ENCODE measurements at regions not wholly inside any gene's neighbourhood (a gene's known extent, or its start where the extent isn't known, plus 50 kb on each side); places are given as distances from the start of the nearest gene placed in this dataset.

DNA sequence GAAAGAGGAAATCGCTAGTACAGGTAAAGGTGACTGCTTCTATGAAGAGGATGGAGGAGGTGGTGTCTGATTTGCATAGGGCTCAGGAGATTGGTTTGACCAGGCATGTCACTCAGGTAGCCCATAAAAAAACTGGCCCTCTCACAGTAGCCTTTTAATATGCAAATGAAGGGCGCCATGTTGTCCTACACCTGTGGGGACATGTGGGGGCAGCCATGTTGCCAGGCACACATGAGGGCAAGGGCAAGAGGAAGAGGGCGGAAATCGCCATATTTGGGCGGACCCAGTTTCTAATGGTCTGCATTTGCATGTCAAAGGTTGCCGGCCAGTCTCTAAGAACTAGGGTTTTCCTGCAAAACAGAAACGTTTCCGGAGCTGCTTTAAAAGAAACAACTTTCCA, 1330.6 kb downstream of the DSC3 start:
- Histone ChIP-seq H3K27ac (ENCODE audit: insufficient read depth, low read length) (no peak overlapping the region), H3K27me3 (ENCODE audit: control insufficient read depth, insufficient read depth, low read length) (no peaks in the 10 kb centered on the region), H3K4me1 (ENCODE audit: control insufficient read depth, extremely low read depth, insufficient read depth, low read length) (no peaks in the 10 kb centered on the region), H3K9ac (ENCODE audit: insufficient read depth, low read length) (no peak overlapping the region), H3K79me2 (ENCODE audit: control insufficient read depth, insufficient read depth, low read length) (no peaks in the 10 kb centered on the region), H3K36me3 (ENCODE audit: control insufficient read depth, insufficient read depth, low read length) (no peaks in the 10 kb centered on the region), H3K4me3 (replicated peaks in 1 of 4; ENCODE audit: control extremely low read depth in 1 of 4, insufficient read depth in 1 of 4, low read depth in 3 of 4, low read length in 4 of 4) (no peak overlapping the region), H3K9me3 (ENCODE audit: control insufficient read depth, insufficient read depth, low read depth, low read length) (no peaks in the 10 kb centered on the region), H4K20me1 (ENCODE audit: control insufficient read depth, extremely low read depth, insufficient read depth, low read length) (no peaks in the 10 kb centered on the region), H3K4me2 (ENCODE audit: extremely low read depth, insufficient read depth, low read length) (no peak overlapping the region), H2AFZ (ENCODE audit: low read length) (no peak overlapping the region)
- TF ChIP-seq, protein P1, sequence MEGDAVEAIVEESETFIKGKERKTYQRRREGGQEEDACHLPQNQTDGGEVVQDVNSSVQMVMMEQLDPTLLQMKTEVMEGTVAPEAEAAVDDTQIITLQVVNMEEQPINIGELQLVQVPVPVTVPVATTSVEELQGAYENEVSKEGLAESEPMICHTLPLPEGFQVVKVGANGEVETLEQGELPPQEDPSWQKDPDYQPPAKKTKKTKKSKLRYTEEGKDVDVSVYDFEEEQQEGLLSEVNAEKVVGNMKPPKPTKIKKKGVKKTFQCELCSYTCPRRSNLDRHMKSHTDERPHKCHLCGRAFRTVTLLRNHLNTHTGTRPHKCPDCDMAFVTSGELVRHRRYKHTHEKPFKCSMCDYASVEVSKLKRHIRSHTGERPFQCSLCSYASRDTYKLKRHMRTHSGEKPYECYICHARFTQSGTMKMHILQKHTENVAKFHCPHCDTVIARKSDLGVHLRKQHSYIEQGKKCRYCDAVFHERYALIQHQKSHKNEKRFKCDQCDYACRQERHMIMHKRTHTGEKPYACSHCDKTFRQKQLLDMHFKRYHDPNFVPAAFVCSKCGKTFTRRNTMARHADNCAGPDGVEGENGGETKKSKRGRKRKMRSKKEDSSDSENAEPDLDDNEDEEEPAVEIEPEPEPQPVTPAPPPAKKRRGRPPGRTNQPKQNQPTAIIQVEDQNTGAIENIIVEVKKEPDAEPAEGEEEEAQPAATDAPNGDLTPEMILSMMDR (conservative IDR thresholded peaks at IDR 0.05 in 1 of 2, IDR thresholded peaks at IDR 0.05 in 1 of 2; ENCODE audit: low read depth in 1 of 2, low read length in 2 of 2), result no peak
- TF ChIP-seq EZH2 (IDR thresholded peaks at IDR 0.05; ENCODE audit: low read length, missing control alignments), result no peak
- DNase-seq (ENCODE audit: low read depth in 2 of 2), result no peak

DNA sequence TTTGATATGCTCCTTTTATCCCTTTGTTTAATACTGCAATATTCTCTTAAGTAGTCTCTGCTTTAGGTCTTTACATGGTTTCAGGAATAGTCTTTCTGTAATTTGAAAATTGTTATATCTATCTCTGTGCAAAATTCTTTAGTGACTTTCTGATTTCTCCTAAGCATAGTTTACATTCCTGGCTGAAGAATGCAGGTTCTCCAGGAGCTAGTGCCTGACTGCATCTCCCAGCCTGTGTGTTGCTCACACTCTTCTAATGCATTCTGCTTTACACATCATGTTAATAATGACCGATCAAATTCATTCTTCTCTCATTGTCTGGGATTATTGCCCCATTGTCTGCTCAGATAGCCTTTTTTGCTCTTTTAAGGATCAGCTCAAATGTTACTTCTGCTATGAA, 1349.2 kb downstream of the DSC3 start:
- H2AFZ ChIP-seq (ENCODE audit: low read length), result no peak overlapping the region
- H3K4me2 ChIP-seq (ENCODE audit: extremely low read depth, insufficient read depth, low read length), result no peak overlapping the region
- no peaks in the 10 kb centered on the region for H3K79me2 ChIP-seq (ENCODE audit: control insufficient read depth, insufficient read depth, low read length)
- no peak overlapping the region for H3K9ac ChIP-seq (ENCODE audit: insufficient read depth, low read length)
- peak in 1 of 2 donors; percentile 30 for DNase-seq (ENCODE audit: low read depth in 2 of 2)
- H4K20me1 ChIP-seq (ENCODE audit: control insufficient read depth, extremely low read depth, insufficient read depth, low read length), result no peaks in the 10 kb centered on the region
- no peak overlapping the region for H3K4me3 ChIP-seq (replicated peaks in 1 of 4; ENCODE audit: control extremely low read depth in 1 of 4, insufficient read depth in 1 of 4, low read depth in 3 of 4, low read length in 4 of 4)
- no peaks in the 10 kb centered on the region for H3K27me3 ChIP-seq (ENCODE audit: control insufficient read depth, insufficient read depth, low read length)
- no peak for TF ChIP-seq EZH2 (IDR thresholded peaks at IDR 0.05; ENCODE audit: low read length, missing control alignments)
- TF ChIP-seq, protein P1 (conservative IDR thresholded peaks at IDR 0.05 in 1 of 2, IDR thresholded peaks at IDR 0.05 in 1 of 2; ENCODE audit: low read depth in 1 of 2, low read length in 2 of 2), result no peak
- H3K9me3 ChIP-seq (ENCODE audit: control insufficient read depth, insufficient read depth, low read depth, low read length), result no peaks in the 10 kb centered on the region
- no peak overlapping the region for H3K27ac ChIP-seq (ENCODE audit: insufficient read depth, low read length)
- H3K4me1 ChIP-seq (ENCODE audit: control insufficient read depth, extremely low read depth, insufficient read depth, low read length), result no peaks in the 10 kb centered on the region
- no peaks in the 10 kb centered on the region for H3K36me3 ChIP-seq (ENCODE audit: control insufficient read depth, insufficient read depth, low read length)

DNA sequence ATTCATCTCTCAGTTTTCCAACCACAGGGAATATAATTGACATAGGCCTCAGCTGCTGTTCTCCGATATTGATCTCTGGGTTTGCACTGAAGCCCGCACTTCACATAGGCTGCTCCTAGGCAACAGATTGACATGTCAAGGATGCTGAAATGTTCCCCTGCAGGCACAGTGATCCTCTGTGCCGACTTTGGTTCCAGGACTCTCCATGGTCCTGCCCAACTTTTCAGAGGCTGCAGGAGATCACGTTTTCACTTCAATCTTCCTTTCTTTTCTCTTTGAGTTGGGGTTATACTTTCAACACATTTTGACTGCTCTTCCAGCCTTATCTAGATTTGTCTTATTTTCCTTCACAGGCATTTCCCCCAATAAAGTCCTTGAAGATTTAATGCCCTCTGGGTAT, 1361.0 kb downstream of the DSC3 start:
- DNase-seq (ENCODE audit: low read depth in 2 of 2), result no peak

More for the DNA sequence above, 1361.0 kb downstream of the DSC3 start:
- H4K20me1 ChIP-seq (ENCODE audit: control insufficient read depth, extremely low read depth, insufficient read depth, low read length), result no peaks in the 10 kb centered on the region
- H3K4me3 ChIP-seq (replicated peaks in 1 of 4; ENCODE audit: control extremely low read depth in 1 of 4, insufficient read depth in 1 of 4, low read depth in 3 of 4, low read length in 4 of 4), result no peak overlapping the region
- H3K79me2 ChIP-seq (ENCODE audit: control insufficient read depth, insufficient read depth, low read length), result no peaks in the 10 kb centered on the region
- H3K4me2 ChIP-seq (ENCODE audit: extremely low read depth, insufficient read depth, low read length), result no peak overlapping the region
- no peaks in the 10 kb centered on the region for H3K36me3 ChIP-seq (ENCODE audit: control insufficient read depth, insufficient read depth, low read length)
- no peak overlapping the region for H3K27ac ChIP-seq (ENCODE audit: insufficient read depth, low read length)
- no peak overlapping the region for H3K9ac ChIP-seq (ENCODE audit: insufficient read depth, low read length)
- TF ChIP-seq, protein P1 (conservative IDR thresholded peaks at IDR 0.05 in 1 of 2, IDR thresholded peaks at IDR 0.05 in 1 of 2; ENCODE audit: low read depth in 1 of 2, low read length in 2 of 2), result no peak
- TF ChIP-seq EZH2 (IDR thresholded peaks at IDR 0.05; ENCODE audit: low read length, missing control alignments), result no peak
- H2AFZ ChIP-seq (ENCODE audit: low read length), result no peak overlapping the region
- no peaks in the 10 kb centered on the region for H3K27me3 ChIP-seq (ENCODE audit: control insufficient read depth, insufficient read depth, low read length)
- no peaks in the 10 kb centered on the region for H3K4me1 ChIP-seq (ENCODE audit: control insufficient read depth, extremely low read depth, insufficient read depth, low read length)
- H3K9me3 ChIP-seq (ENCODE audit: control insufficient read depth, insufficient read depth, low read depth, low read length), result no peaks in the 10 kb centered on the region

Data from fibroblast of lung (primary cell).